Fibroblast of the conjunctiva (primary cell): ENCODE measurements at regions not wholly inside any gene's neighbourhood (a gene's known extent, or its start where the extent isn't known, plus 50 kb on each side); places are given as distances from the start of the nearest gene placed in this dataset.

Experiments used
- DNase-seq: peaks from one replicate; pipeline ENCODE4 v3.0.0-alpha.2; 2010; ENCODE audit warnings: low read depth

- no peak for DNase-seq
Measured at GRCh38 chr9:82320566-82320965, 332.0 kb downstream of the SPATA31D1 start.

GRCh38 chr9:82325907-82326306, 337.3 kb downstream of the SPATA31D1 start:
- DNase-seq = no peak

- no peak for DNase-seq
Measured at GRCh38 chr9:82327641-82328040, 339.1 kb downstream of the SPATA31D1 start.

- no peak for DNase-seq
Measured at GRCh38 chr9:82331079-82331478, 342.5 kb downstream of the SPATA31D1 start.

- no peak for DNase-seq
Measured at GRCh38 chr9:82332018-82332773, 343.6 kb downstream of the SPATA31D1 start.

- no peak for DNase-seq
Measured at GRCh38 chr9:82332774-82333152, 344.2 kb downstream of the SPATA31D1 start.

- DNase-seq = no peak
Measured at GRCh38 chr9:82333671-82334070, 345.1 kb downstream of the SPATA31D1 start.

- no peak for DNase-seq
Measured at GRCh38 chr9:82334286-82334685, 345.7 kb downstream of the SPATA31D1 start.

- DNase-seq = no peak
Measured at GRCh38 chr9:82337351-82337750, 348.8 kb downstream of the SPATA31D1 start.

- no peak for DNase-seq
Measured at GRCh38 chr9:82342046-82342445, 353.5 kb downstream of the SPATA31D1 start.

- no peak for DNase-seq
Measured at GRCh38 chr9:82346040-82346439, 357.5 kb downstream of the SPATA31D1 start.

GRCh38 chr9:82353631-82354278, 365.2 kb downstream of the SPATA31D1 start:
- DNase-seq = no peak

GRCh38 chr9:82354279-82354659, 365.7 kb downstream of the SPATA31D1 start:
- DNase-seq = no peak

- no peak for DNase-seq
Measured at GRCh38 chr9:82356131-82356530, 367.6 kb downstream of the SPATA31D1 start.

- DNase-seq = no peak
Measured at GRCh38 chr9:82356871-82357270, 368.3 kb downstream of the SPATA31D1 start.

- no peak for DNase-seq
Measured at GRCh38 chr9:82363198-82363597, 374.6 kb downstream of the SPATA31D1 start.

GRCh38 chr9:82363682-82364081, 375.1 kb downstream of the SPATA31D1 start:
- DNase-seq = no peak

GRCh38 chr9:82367016-82367415, 378.4 kb downstream of the SPATA31D1 start:
- DNase-seq = no peak

- DNase-seq = no peak
Measured at GRCh38 chr9:82367929-82368328, 379.4 kb downstream of the SPATA31D1 start.

GRCh38 chr9:82369251-82369945, 380.8 kb downstream of the SPATA31D1 start:
- DNase-seq = no peak

- no peak for DNase-seq
Measured at GRCh38 chr9:82375041-82375440, 386.5 kb downstream of the SPATA31D1 start.

GRCh38 chr9:82376677-82377232, 388.2 kb downstream of the SPATA31D1 start:
- no peak for DNase-seq
